Left kidney (tissue), 1 donor: ENCODE measurements at regions not wholly inside any gene's neighbourhood (a gene's known extent, or its start where the extent isn't known, plus 50 kb on each side); places are given as distances from the start of the nearest gene placed in this dataset.
"Not testable (repeated sequence)": the region's sequence is repeated elsewhere in the genome, so short reads cannot be mapped to it uniquely, and the experiment has no call there.

Experiments
- DNase-seq: peaks from one replicate; pipeline ENCODE4 v3.0.0-alpha.2; 2013

DNA sequence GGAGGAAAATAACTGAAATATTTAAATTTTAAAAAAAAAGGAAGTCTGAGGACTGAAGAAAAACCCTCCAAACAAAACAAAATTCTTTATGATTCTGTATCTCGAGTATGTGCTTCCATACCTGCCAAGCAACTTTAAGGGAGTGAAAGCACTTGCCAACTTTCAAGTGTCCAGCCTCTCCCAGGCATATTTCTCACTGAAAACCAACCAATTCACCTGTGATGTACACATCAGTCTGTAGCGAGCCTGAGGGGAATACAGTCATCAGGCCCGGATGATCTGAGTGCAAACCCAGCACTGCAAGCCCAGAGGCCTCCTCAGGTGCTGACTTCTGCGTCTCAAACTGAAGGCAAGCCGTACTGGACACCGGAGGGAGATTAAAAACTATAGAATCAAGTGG, 164.8 kb upstream of the NT5E start:
- DNase-seq, result no peak

DNA sequence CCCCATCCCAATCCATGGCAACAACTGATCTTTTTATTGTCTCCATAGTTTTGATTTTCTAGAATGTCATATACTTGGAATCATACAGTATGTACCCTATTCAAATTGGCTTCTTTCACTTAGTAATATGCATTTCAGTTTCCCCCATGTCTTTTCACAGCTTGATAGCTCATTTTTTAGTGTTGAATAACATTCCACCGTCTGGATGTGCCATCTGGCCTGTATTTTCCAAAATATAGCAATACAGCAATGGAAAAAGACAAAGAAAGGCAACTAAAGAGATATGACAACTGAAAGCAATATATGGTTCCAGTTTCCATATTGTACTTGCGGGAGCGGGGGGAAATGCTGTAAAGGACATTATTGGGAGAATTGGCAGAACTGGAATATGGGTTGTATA, 166.4 kb upstream of the NT5E start:
- DNase-seq, result no peak

DNA sequence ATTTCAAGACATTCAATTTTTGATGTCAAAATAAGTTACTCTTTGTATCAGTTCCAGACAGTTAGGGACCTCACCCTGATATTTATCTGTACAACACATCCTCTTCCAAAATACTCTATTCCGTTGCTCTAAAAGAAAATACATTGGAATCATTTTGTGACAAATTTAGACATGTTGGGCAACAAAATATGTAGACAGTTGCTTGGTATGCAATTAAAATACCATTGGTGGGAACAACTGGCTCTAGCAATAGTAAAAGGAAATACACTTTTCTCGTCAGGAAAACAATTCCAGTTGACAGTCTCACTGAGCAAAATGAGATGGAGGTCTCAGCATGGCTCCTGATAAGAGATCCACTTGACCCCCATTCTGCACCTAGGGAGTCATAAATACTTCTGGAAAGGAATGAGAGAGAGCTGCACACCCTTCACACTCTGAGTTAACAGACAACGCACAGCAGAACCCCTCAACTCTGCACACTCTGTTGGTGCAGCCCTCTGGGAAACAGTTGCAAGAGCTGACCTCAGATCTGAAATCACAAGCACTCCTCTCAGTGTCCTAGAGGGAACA, 171.3 kb upstream of the NT5E start:
- no peak for DNase-seq

DNA sequence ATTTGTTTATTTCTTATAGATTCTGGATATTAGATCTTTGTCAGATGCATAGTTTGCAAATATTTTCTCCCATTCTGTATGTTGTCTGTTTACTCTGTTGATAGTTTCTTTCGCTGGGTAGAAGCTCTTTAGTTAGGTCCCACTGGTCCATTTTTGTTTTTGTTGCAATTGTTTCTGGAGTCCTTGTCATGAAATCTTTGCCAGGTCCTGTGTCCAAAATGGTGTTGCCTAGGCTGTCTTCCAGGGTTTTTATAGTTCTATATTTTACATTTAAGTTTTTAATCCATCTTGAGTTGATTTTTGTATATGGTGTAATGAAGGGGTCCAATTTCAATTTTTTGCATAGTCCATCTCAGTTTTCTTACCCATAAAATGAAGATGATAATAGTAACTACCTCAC, 173.9 kb upstream of the NT5E start:
- not testable (repeated sequence) for DNase-seq

DNA sequence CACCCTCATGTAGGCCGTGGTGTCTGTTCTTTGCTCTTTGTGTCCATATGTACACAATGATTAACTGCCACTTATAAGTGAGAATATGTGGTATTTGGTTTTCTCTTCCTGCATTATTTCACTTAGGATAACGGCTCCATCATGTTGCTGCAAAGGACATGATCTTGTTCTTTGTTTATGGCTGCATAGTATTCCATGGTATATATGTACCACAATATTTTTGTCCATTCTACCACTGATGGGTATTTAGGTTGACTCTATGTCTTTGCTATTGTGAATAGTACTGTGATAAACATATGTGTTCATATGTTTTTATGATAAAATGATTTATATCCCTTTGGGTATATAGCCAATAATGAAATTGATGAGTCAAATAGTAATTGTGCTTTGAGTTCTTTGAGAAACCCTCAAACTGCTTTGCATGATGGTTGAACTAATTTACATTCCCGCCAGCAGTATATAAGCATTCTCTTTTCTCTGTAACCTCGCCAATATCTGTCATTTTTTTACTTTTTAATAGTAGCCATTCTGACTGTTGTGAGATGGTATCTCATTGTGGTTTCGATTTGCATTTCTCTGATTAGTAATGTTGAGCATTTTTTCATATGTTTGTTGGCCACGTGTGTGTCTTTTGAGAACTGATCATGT, 174.4 kb upstream of the NT5E start:
- no peak for DNase-seq

DNA sequence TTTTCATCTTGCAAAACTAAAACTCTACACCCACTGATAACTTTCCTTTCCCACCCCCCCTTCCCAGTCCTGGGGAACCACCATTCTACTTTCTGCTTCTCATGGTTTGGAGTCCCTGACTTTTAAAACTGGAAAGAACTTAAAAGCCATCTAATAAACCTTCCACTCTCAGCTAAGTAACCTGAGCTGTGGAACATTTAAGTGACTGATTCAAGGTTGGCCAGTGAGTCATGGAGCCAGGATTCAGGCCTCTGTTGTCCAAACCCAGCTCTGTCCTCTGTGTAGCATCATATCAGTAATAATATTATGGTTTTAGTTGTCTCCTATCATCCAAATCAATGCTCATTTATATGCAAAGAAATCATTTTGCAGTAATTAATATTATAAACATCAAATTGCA, 176.0 kb upstream of the NT5E start:
- no peak for DNase-seq

DNA sequence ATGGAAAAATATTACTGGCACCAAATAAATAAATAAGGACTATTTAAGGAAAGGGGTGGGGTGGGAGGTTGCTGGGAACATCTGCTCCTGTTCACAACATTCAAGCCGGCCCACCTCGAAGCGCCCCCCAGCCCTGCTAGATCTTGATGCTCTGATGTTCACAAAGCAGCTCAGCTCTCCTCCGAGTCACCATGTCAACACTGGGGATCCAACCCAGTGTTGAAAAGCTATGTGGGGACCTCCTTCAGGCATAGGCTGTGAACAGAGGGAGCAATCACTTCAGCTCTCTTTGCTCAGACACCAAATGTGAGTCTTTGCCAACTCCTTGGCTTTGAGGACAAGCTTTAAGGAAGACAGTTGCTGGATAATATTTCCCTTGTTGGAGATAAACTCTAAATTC, 176.8 kb upstream of the NT5E start:
- DNase-seq, result no peak

DNA sequence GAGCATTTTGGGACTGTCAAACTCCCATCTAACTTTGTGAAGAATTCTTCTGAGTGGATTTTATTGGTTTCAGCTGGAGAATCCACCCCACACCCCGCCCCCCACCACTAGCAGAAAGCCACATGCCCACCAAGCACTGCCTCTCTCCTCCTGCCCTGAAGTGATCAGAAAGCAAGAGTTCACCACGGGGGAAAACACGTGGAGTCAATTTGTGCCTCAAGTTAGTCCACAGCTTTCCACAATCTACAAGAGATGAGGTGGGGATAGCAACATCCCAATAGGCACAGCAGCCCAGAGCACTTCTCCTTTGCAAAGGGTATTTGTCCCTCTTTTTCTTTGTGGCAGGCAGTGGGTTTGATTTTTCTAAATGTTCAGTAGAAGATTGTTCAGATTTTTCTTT, 177.3 kb upstream of the NT5E start:
- no peak for DNase-seq

DNA sequence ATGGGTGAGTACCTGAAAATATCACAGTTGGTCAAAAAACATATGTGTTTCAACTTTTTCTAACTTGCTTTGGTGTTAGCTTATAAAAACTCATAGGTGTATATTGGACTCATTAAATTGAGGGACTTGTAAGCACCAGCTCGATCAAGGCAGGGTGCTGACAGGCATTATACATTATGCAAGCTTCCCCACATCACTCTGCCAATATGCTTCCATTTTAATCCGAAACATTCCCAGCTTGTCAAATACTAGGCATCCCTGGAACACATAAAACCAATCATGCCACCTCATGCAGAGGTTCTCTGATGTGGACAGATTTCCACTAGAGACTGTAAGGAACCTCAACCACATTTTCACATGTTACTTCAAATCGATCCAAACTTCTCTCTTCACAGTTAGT, 187.3 kb upstream of the NT5E start:
- no peak for DNase-seq

DNA sequence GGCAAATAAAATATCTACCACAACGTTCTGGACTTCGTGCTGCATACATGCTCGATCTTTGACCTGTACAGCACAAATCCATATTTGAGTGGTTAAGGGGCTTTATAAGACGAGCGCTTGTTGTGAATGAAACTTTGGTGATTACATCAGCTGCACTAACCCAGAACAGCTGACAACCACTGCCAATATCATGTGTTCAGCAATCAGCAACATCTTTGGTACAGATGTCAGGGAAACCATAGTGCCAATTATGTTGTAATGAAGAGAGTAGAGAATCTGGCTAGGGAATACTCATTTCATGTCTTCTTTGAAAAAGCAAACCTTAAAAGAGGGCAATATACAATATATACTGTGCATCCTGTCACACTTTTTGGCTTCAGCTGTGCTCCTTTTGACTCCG, 188.6 kb upstream of the NT5E start:
- no peak for DNase-seq

DNA sequence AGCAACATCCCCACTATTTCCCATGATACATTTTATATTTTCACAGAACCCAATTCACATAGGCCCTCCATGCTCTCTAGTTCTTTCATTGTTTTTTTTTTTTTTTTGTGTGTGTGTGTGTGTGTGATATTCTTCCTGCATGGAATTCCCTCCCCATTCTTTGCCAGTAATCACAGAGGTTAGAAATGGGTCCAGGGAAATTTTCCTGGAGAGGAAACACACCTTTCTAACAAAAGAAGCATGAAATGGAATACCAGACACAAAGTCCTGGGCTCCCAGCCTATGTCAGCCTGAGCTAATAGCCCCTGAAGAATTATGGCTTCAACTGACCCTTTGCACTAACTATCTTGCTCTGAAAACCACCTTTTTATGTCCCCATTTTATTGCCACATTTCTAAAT, 194.2 kb upstream of the NT5E start:
- DNase-seq, result no peak

DNA sequence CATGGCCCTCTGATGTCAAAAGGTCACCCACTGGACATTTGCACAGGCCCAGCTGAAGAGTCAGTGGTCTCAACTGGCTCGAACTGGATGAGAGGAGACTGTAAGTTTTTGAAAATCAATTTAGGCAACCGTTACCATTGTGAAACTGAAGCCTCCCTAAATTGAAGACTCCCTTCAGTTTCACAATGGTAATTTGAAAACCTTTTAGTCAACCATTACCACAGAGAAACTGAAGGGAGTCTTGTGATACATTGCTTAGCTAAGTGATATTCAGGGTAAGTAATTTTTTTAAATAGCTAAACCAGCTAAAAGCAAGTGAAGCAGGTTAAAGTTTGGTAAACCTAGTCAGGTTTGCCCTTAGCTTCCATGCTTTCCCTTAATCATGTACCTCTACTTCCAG, 197.3 kb upstream of the NT5E start:
- DNase-seq, result no peak

DNA sequence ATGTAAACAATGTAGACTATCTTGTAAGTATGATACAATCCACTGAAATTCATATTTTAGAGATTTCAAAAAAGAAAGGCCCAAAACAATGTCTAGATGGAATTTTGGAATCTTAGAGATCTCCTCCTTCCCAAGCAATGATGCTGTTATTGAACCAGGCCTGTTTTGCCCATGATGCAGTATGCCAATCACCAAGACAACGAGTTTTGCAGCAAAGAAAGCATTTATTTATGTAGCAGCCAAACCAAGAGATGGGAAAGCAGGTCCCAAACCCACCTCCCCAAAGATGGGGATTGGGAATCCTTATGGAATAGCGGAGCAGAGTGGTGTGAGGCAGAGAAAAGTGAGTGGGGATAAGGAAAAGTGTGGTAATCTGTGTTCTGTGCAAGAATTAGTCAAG, 197.8 kb upstream of the NT5E start:
- no peak for DNase-seq

DNA sequence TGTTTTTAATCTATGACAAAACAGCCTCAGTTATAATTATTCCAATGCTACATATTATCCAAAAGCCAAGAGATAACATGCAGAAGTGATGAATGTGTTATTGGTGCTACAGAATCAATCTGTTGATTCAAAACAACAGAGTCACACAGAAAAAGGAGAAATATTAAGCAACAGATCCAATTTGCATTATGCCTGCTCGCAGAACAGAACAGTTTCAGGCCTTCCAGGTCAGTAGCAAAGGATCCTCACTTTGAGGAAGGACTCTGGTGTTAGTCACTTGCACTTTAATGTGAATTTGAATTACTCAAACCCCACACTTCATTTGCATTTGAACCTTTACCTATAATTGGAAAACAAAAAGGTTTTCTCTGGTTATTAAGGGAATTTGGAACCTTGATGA, 198.6 kb upstream of the NT5E start:
- DNase-seq, result no peak

DNA sequence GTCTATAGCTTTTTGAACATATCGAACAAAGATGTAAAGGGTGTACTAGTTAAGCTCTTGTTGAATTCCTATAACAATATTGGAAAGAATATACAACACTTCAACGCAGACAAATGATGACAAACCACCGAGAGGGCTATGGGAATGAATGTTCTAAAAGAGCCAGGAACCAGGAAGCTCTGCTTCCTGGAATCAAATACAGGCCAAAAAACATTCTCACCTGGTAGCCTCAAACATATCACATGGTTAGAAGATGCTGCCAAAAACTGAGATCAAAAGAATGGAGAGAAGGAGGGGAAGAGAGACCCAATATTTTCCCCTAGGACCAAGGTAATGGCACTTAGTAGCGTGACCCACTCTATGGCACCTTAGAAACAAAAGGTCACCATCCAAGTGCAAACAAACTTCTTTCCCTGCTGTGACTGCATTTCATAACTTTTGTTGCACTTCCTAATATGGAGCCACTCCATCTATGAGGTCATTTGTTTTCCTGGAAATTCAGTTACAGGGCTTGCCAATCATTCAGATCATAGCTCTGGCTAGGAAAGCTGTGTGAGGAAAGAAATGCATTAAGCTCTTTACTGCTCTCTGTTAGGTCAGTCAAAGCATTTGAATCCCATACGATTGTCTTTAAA, 199.2 kb upstream of the NT5E start:
- DNase-seq, result no peak

DNA sequence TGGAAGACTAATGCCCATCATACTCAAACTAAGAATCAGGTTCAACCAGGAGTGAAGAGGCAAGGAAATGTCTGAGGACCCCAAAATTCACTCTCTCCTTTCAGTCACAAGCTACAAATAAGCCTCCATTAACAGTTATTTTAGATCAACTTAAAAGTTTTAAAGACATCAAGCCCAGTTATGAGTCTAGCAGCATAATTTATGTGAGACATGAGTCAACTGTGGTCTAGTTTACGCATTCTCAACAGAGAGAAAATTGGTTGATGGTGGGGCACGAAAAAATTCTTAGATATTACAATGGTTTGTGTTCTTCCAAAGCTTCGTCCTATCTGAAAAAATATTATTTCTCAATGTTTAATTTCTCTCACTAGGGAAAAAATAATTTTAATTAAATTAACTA, 204.9 kb upstream of the NT5E start:
- no peak for DNase-seq

DNA sequence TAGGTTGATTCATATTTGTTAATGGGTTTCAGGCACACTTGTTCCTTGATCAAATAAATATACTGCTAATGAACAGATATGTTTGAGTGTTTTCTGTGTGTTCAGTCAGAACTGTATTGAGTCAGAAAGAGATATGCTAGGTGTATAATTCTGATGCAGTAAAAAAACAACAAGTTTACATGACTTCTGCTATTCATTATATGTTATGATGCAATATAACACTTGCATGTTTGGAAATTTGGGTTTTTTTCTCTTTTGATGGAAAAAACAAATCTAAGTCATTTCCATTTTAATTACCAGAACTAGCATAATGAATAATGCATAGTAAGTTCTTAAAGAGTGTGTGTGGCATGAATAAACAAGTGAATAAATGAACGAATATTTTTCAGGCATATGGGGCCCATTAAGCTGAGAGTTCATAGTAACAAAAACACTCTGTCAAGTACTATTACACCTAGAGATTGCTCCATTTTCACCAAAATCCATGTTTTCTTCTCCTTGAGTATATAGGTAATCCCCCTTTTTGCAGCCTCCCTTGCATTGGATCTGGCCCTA, 208.3 kb upstream of the NT5E start:
- DNase-seq, result no peak

DNA sequence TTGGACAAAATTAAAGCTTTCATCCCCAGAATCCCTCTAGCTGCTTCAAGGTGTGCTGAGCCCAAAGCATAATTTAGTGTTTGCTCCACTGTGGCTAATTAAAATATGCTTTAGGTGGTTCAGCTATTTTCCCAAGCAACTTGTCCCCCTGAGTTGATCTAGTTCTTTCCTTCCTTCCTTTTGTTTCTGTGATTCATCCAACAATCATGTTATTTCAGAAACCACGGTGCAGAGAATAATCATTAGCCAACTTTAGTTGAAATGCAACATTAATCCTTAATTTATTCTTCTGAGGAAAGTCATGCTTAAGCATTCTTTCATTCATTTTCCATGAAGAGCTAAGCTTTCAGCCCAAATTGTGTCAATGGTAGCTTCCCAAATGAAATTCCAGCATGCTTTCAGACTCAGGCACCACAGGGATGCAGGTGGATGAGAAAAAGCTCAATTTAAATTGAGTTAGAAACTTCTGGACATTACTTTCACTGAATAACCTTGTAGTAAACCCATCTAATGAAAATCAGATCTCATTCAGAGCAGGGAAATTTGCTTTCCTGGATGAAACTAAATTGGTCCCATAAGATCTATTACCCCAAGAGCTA, 209.0 kb upstream of the NT5E start:
- no peak for DNase-seq

DNA sequence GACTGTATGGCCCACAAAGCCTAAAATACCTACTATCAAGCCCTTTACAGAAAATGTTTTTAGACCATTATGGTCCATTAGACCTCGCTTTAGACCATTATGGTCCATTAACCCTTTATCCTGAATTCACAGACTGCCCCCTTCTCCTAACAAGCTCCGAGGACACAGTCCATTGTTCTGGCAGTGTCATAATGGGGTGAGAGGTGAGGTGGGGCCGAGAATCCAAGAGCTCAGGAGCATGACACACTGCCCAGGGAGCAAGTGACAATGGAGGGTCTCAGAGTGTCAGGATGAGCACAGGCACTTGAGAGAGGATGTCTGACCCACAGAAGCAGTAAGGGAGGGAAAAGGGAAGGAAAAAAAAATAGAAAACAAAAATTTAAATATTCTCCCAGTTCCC, 212.4 kb upstream of the NT5E start:
- DNase-seq, result no peak

DNA sequence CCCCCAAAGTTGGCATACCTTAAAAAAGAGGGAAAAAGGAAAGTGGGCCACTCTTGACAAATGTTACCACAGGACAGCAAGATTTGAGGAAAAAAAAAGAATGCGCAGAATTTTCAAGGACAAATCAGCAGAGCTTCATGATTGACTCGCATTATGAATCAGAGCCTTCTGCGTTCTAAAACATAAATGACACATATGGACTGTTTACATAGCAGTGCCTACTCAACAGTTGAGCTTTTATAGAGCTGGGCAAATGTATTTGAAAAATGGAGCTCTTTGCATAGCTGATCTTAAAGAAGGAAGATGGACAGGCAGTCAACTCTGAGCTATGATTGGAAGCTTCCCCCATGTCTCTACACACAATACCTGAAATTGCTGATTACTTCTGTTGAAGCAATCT, 213.2 kb upstream of the NT5E start:
- no peak for DNase-seq

DNA sequence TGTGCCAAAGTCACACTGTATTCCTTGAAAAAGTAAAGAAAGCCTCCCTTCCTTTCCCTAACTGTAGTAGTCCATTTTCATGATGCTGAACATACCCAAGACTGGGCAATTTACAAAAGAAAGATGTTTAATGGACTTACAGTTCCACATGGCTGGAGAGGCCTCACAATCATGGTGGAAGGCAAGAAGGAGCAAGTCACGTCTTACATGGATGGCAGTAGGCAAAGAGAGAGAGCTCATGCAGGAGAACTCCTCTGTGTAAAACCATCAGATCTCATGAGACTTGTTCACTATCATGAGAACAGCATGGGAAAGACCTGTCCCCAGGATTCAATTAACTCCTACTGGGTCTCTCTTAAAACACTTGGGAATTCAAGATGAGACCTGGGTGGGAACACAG, 222.5 kb upstream of the NT5E start:
- DNase-seq, result not testable (repeated sequence)

DNA sequence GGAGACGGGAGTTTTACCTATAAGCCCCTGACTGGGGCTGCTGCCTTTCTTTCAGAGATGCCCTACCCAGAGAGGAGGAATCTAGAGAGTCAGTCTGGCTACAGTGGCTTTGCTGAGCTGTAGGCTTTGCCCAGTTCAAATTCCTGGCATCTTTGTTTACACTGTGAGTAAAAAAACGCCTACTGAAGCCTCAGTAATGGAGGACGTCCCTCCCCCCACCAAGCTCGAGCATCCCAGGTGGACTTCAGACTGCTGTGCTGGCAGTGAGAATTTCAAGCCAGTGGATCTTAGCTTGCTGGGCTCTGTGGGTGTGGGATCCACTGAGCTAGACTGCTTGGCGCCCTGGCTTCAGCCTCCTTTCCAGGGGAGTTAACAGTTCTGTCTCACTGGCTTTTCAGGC, 237.1 kb upstream of the NT5E start:
- not testable (repeated sequence) for DNase-seq

DNA sequence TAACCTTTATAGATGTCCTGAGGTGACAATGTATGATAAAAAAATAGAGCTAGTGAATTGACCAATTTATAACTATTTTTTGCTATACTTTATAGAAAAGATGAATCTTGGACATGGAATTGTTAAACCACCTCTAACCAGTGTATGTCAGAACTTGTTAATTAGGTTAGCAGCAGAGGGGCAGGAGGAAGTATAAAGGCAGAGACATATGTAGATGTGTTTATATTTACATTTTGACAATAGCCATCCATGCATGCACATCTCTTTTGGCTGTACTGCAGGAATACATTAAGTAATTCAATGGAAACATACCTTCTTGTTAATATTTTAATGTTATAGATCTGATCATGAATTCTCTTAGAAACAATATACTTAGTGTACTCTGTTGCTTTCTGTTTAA, 254.6 kb upstream of the NT5E start:
- DNase-seq, result no peak

DNA sequence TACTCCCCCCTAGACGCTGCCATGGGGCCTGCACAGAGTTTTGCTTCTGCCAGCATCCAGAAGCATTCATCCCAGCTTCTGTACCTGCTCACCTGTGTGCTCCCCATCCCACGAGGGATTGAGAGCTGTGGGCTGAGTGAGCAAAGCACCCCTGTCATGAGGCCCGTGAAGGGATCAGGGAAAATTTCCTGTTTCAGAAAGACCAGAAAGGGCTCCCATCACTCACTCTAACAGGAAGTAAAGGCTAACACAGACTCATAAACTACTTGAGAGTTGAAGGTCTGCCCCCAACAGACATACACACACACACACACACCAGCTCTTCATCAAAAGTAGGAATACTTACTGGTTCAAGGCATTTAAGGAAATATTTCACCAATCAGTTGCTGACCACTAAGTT, 256.5 kb upstream of the NT5E start:
- DNase-seq, result no peak
